WTC11 (cell line): ENCODE measurements at regions not wholly inside any gene's neighbourhood (a gene's known extent, or its start where the extent isn't known, plus 50 kb on each side); places are given as distances from the start of the nearest gene placed in this dataset.

Experiments used
- ELF4 ChIP-seq: sonication (generic); formaldehyde crosslinking; IDR thresholded peaks from 2 replicates; pipeline ENCODE4 v1.8.1; 2022; ENCODE audit warnings: low read depth, mild to moderate bottlenecking, moderate library complexity, missing genetic modification reagents
- FOXJ3 ChIP-seq: sonication (generic); formaldehyde crosslinking; IDR thresholded peaks from 2 replicates; pipeline ENCODE4 v1.9.0; 2021; ENCODE audit warnings: missing genetic modification reagents, mild to moderate bottlenecking, borderline replicate concordance
- NFE2L1 ChIP-seq: sonication (generic); formaldehyde crosslinking; IDR thresholded peaks from 2 replicates; pipeline ENCODE4 v1.8.1; 2023; ENCODE audit warnings: missing genetic modification reagents
- TF ChIP-seq, protein P1 (sequence below): fragments of 200-600 bp; IDR thresholded peaks from 2 replicates; pipeline ENCODE4 v1.8.0; 2022; ENCODE audit warnings: antibody characterized with exemption
- TF ChIP-seq, protein P2 (sequence below): sonication (generic); formaldehyde crosslinking; conservative IDR thresholded peaks from 2 replicates; pipeline ENCODE4 v1.8.1; 2023; ENCODE audit warnings: mild to moderate bottlenecking, low read depth, missing genetic modification reagents, moderate library complexity
- TF ChIP-seq, protein P3 (sequence below): sonication (generic); formaldehyde crosslinking; IDR thresholded peaks from 2 replicates; pipeline ENCODE4 v1.8.1; 2023; ENCODE audit warnings: mild to moderate bottlenecking, missing genetic modification reagents
- TF ChIP-seq, protein P4 (sequence below): sonication (generic); formaldehyde crosslinking; conservative IDR thresholded peaks from 2 replicates; pipeline ENCODE4 v1.8.1; 2022; ENCODE audit warnings: mild to moderate bottlenecking, missing genetic modification reagents
- TF ChIP-seq, protein P5 (sequence below): sonication (generic); formaldehyde crosslinking; IDR thresholded peaks from 2 replicates; pipeline ENCODE4 v1.8.0; 2022; ENCODE audit warnings: missing genetic modification reagents

DNA sequence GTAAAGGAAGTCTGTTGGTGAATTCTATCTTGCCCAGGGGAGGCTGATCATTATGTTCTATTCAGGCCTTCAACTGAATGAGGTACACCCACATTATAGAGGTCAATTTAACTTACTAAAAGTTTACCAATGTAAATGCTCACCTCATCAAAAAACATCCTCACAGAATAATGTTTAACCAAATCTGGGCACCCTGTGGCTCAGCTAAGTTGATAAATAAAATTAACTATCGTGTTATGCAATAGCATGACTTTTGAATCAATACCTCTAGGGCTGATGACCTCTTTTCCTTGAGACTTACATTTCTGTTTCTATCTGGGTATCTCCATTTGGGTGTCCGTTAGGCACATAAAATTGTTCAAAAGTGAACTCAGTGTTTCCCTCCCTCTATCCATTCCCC is 203.1 kb downstream of the TEX13C start:
- TF ChIP-seq, protein P1, sequence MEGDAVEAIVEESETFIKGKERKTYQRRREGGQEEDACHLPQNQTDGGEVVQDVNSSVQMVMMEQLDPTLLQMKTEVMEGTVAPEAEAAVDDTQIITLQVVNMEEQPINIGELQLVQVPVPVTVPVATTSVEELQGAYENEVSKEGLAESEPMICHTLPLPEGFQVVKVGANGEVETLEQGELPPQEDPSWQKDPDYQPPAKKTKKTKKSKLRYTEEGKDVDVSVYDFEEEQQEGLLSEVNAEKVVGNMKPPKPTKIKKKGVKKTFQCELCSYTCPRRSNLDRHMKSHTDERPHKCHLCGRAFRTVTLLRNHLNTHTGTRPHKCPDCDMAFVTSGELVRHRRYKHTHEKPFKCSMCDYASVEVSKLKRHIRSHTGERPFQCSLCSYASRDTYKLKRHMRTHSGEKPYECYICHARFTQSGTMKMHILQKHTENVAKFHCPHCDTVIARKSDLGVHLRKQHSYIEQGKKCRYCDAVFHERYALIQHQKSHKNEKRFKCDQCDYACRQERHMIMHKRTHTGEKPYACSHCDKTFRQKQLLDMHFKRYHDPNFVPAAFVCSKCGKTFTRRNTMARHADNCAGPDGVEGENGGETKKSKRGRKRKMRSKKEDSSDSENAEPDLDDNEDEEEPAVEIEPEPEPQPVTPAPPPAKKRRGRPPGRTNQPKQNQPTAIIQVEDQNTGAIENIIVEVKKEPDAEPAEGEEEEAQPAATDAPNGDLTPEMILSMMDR: no peak
- TF ChIP-seq FOXJ3 (no peak), ELF4 (CRISPR knock-in tag) (no peak), NFE2L1 (CRISPR knock-in tag) (no peak)
- TF ChIP-seq, protein P2, sequence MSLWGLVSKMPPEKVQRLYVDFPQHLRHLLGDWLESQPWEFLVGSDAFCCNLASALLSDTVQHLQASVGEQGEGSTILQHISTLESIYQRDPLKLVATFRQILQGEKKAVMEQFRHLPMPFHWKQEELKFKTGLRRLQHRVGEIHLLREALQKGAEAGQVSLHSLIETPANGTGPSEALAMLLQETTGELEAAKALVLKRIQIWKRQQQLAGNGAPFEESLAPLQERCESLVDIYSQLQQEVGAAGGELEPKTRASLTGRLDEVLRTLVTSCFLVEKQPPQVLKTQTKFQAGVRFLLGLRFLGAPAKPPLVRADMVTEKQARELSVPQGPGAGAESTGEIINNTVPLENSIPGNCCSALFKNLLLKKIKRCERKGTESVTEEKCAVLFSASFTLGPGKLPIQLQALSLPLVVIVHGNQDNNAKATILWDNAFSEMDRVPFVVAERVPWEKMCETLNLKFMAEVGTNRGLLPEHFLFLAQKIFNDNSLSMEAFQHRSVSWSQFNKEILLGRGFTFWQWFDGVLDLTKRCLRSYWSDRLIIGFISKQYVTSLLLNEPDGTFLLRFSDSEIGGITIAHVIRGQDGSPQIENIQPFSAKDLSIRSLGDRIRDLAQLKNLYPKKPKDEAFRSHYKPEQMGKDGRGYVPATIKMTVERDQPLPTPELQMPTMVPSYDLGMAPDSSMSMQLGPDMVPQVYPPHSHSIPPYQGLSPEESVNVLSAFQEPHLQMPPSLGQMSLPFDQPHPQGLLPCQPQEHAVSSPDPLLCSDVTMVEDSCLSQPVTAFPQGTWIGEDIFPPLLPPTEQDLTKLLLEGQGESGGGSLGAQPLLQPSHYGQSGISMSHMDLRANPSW (CRISPR knock-in tag): no peak
- TF ChIP-seq, protein P3, sequence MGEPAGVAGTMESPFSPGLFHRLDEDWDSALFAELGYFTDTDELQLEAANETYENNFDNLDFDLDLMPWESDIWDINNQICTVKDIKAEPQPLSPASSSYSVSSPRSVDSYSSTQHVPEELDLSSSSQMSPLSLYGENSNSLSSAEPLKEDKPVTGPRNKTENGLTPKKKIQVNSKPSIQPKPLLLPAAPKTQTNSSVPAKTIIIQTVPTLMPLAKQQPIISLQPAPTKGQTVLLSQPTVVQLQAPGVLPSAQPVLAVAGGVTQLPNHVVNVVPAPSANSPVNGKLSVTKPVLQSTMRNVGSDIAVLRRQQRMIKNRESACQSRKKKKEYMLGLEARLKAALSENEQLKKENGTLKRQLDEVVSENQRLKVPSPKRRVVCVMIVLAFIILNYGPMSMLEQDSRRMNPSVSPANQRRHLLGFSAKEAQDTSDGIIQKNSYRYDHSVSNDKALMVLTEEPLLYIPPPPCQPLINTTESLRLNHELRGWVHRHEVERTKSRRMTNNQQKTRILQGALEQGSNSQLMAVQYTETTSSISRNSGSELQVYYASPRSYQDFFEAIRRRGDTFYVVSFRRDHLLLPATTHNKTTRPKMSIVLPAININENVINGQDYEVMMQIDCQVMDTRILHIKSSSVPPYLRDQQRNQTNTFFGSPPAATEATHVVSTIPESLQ (CRISPR knock-in tag): no peak
- TF ChIP-seq, protein P4, sequence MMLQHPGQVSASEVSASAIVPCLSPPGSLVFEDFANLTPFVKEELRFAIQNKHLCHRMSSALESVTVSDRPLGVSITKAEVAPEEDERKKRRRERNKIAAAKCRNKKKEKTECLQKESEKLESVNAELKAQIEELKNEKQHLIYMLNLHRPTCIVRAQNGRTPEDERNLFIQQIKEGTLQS (CRISPR knock-in tag): no peak
- TF ChIP-seq, protein P5, sequence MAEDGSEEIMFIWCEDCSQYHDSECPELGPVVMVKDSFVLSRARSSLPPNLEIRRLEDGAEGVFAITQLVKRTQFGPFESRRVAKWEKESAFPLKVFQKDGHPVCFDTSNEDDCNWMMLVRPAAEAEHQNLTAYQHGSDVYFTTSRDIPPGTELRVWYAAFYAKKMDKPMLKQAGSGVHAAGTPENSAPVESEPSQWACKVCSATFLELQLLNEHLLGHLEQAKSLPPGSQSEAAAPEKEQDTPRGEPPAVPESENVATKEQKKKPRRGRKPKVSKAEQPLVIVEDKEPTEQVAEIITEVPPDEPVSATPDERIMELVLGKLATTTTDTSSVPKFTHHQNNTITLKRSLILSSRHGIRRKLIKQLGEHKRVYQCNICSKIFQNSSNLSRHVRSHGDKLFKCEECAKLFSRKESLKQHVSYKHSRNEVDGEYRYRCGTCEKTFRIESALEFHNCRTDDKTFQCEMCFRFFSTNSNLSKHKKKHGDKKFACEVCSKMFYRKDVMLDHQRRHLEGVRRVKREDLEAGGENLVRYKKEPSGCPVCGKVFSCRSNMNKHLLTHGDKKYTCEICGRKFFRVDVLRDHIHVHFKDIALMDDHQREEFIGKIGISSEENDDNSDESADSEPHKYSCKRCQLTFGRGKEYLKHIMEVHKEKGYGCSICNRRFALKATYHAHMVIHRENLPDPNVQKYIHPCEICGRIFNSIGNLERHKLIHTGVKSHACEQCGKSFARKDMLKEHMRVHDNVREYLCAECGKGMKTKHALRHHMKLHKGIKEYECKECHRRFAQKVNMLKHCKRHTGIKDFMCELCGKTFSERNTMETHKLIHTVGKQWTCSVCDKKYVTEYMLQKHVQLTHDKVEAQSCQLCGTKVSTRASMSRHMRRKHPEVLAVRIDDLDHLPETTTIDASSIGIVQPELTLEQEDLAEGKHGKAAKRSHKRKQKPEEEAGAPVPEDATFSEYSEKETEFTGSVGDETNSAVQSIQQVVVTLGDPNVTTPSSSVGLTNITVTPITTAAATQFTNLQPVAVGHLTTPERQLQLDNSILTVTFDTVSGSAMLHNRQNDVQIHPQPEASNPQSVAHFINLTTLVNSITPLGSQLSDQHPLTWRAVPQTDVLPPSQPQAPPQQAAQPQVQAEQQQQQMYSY (CRISPR knock-in tag): no peak
